Kidney capillary endothelial cell (primary cell): ENCODE measurements at regions not wholly inside any gene's neighbourhood (a gene's known extent, or its start where the extent isn't known, plus 50 kb on each side); places are given as distances from the start of the nearest gene placed in this dataset.

Source experiments
- DNase-seq: peaks from one replicate; pipeline ENCODE4 v3.0.0-alpha.2; 2018; ENCODE audit warnings: low spot score

- DNase-seq = no peak
Observed at GRCh38 chr2:173770947-173771678, 194.1 kb downstream of the SP3 start.

- no peak for DNase-seq
Observed at GRCh38 chr2:173772205-173772604, 193.0 kb downstream of the SP3 start.

DNA sequence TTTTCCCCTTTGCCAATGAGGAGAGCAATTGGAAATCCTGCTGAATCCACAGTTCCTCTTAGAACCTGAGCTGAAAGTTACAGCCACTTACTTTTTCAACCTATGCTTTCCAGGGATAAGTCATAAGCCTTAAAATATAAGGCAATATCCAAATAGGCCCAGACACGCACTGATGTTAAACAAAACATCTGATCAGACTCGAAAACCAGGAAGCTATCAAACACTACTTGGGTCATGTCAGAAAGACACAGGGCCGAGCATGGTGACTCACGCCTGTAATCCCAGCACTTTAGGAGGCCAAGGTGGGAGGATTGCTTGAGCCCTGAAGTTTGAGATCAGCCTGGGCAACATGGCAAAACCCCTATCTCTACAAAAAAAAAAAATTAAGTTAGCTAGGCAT, 192.1 kb downstream of the SP3 start:
- no peak for DNase-seq

DNA sequence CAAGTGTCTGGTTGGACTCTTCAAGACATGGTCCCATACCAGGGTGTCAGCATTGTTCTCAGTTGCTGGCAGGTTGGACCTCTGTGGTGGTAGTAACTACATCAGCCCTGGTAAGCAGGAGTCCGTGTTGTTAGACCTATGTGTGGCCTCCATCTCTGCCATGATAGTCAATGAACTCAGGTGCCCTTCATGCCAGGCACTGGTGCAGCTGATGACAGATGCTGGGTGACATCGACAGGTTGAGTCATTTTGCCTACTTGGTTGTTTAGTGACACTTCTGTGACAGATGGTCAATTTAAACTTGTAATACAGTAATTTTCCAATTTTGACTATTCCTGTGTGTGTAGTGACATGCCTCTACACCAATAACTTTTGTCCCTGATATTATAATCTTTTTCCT, 189.7 kb downstream of the SP3 start:
- DNase-seq = no peak

- no peak for DNase-seq
Observed at GRCh38 chr2:173782681-173783080, 182.5 kb downstream of the SP3 start.

- DNase-seq = no peak
Observed at GRCh38 chr2:173783382-173783781, 181.8 kb downstream of the SP3 start.

- DNase-seq = no peak
Observed at GRCh38 chr2:173785813-173786212, 179.4 kb downstream of the SP3 start.

DNA sequence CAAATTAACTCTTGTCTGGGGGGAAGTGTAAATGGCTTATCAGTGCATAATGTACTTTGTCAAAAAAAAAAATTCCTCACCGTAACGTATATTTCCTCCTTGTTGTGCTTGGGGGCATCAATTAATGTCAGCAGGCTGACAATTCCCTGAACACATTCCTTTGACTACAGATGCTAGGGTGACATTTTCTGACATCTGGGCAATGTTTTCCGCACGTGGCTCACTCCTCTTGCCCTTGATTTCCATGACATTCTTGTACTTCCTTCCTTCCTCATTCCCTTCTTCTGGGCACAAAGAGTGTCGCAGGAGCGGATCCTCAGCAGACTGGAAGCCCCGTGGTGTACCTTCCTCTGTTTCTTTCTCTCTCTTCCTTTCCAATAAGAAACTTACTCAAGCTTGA, 173.7 kb downstream of the SP3 start:
- DNase-seq = no peak

DNA sequence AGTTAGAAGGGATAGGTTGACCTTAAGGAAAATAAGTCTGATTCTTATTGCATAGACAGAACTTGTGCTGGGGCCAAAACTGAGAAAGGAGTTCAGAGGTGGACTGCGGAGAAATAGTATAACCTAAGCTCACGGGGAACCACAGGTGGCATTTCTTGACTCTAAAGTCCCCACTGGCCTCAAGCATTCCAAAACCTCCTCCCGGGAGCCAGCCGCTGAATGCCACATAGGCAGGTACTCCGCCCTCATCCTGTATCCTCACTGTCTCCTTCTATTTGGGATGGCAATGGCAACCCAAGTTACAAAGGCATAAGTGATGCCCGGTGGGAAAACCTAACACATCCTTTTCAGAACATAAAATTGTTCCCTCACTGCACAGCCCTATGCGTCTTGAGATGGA, 173.0 kb downstream of the SP3 start:
- no peak for DNase-seq

DNA sequence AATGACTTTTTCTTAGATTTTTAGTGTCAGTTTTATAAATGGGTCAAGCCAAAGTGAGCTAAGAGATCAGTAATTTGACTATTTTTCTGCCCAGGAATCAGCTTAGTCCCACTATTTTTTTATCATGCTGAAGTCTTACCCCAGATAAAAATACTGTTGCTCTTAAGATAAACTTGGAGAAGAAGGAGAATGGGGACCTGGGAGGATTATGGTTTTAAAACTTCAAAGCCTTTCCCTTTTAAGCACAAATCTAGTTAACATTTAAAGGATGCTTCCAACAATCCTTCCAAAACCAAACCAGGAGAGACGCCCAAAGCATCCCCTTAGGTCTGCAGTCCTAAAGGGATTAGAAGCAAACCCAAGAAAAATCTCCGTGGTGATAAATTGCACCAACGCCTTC, 172.4 kb downstream of the SP3 start:
- DNase-seq = no peak

DNA sequence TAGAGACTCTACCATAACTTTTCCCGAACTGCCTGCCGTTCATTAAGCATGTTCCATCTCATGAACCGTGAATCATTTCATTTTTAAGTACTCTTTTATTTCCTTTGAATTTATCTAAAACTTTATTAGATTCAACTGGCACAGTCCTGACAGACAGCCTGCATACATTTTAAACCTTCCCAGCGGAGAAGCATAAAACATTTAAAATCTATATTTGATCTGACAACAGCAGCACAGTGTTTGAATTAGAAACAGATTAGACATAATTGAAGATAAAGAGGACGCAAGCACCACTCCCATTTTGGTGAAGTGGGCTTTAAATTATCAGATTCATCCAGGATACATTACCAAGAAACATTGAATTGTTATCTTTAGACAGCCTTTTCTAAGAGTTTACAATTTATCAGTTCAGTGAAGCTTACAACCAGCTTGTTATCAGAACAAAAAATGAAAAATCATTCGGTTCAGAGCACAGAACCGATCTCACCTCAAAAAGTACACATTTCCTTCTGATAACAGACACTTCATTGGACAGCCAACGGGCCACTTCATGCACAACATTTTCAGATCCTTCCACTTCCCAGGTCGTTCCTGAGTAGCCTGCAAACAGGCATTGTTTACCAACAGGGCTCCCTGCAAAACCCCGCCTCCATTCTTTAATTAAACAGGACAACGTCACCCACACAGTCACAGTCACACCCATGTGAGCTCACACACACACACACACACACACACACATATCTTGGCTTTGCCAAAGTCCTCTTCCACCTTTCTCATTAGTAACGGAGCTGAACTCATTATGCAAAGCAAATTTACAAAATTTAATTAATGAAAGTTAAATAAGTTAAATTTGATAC, 171.2 kb downstream of the SP3 start:
- no peak for DNase-seq

DNA sequence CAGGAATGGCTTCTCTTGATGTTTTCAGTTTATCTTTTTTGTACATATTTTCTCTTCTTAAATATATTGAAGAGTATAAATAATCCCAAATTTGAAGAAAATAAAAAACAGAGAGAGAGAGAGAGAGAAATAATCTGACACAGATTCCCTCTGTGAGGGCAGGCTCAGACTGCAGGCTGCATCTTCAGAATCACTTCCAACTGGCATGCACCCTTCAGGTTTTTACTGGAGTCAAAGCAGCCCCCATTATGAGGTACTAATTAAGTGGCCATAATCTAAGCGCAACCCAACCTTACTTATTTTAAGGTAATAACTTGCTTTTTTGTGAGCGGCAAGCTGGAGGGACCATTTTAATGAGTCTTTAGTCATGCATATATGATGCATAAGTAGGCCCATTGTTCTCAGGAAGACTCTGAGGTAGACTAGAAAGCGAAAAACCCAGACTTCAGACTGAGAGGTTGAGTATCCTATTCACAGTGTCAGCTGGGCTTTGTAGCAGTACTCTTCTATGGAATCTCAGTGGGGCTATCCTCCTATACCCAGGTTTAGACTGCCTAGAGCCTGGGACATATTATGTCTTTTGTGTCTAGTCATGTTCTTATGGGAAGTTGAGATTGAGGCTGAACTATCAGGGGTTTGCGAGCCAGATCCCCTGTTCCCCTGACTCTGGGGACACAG, 167.4 kb downstream of the SP3 start:
- no peak for DNase-seq

GRCh38 chr2:173802518-173802917, 162.7 kb downstream of the SP3 start:
- DNase-seq = no peak

DNA sequence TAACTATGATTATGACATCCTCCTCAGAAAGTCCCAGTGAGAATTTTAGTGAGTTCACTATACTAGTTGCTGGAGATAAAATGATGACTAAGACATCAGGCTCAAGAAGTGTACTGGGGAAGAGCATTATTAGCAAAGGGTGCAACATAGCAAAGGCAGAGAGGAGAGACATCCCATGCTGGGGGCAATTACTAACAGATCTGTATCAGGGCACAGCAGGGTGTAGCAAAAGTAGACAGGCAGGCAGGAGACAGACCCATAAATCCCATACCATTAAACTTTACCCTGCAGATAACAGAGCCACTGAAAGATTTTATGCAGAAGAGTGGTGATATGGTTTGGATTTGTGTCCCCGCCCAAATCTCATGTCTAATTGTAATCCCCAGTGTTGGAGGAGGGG, 161.7 kb downstream of the SP3 start:
- no peak for DNase-seq

DNA sequence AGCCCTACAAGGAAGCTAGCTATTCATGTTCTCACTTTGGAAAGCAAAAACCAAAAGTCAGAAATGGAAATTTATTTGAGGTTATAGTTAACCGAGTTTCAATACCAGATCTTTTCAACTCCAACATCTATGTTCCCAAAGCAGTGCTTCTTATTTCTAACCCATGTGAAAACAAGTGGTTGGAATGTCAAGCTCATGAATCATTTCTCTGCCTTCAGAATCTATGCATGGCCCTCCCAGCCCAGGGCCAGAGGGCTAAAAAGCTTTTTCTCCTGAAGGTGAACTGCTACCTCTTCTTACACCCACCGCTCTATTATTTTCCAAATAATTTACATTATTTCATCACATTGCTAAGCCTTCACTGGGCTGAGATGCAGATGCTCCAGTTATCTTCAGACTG, 158.4 kb downstream of the SP3 start:
- no peak for DNase-seq

- DNase-seq = no peak
Observed at GRCh38 chr2:173808718-173809117, 156.5 kb downstream of the SP3 start.

- DNase-seq = no peak
Observed at GRCh38 chr2:173812321-173812720, 152.9 kb downstream of the SP3 start.

GRCh38 chr2:173814306-173814705, 150.9 kb downstream of the SP3 start:
- no peak for DNase-seq

- DNase-seq = no peak
Observed at GRCh38 chr2:173815772-173816171, 149.4 kb downstream of the SP3 start.

- DNase-seq = no peak
Observed at GRCh38 chr2:173817582-173817981, 147.6 kb downstream of the SP3 start.

DNA sequence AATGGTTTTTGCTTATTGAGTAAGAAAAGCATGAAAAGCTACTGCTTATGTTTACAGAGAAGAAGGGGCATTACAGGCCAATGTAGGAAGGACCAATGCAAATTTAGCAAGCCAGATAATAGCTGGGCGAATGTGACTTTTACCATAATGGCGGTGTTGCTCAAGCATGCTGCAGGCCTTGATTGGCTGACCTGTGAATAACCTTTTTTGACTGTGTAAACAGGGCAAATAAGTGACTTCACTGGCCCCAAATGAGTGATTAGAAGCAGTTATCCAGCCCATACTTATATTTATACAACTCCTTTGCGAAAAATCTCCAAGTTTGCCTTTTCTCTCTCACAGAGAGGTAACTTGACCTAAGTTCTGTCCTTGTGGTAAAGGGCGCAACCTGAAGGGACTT, 146.9 kb downstream of the SP3 start:
- no peak for DNase-seq

GRCh38 chr2:173819852-173820251, 145.3 kb downstream of the SP3 start:
- no peak for DNase-seq

- no peak for DNase-seq
Observed at GRCh38 chr2:173821451-173821850, 143.7 kb downstream of the SP3 start.
